ENCODE measurements at regions not wholly inside any gene's neighbourhood (a gene's known extent, or its start where the extent isn't known, plus 50 kb on each side); places are given as distances from the start of the nearest gene placed in this dataset.

DNA sequence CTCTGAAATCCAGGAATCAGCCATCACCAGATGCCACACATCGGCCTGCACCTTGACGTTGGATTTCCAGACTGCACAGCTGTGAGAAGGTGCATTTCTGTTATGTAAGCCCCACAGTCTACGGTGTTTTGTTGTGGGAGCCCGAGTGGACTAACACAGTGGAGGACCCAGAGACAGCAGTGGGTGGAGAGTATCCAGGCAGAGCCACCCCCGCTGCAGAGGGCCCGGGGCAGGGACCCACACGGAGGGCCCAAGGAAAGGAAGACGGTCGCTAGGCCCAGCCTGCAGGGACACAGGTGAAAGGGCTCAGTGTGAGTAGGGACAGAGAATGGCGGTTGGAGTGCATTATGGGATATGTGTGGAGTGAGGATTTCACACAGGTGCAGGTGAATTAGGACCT lies 288.3 kb upstream of the AJAP1 start:
- DNase-seq, result no peak
- TF ChIP-seq POLR2A (IDR thresholded peaks at IDR 0.05; ENCODE audit: low read length) (no peak), GATA1 (IDR thresholded peaks at IDR 0.05; ENCODE audit: low read depth, low read length) (no peak)

DNA sequence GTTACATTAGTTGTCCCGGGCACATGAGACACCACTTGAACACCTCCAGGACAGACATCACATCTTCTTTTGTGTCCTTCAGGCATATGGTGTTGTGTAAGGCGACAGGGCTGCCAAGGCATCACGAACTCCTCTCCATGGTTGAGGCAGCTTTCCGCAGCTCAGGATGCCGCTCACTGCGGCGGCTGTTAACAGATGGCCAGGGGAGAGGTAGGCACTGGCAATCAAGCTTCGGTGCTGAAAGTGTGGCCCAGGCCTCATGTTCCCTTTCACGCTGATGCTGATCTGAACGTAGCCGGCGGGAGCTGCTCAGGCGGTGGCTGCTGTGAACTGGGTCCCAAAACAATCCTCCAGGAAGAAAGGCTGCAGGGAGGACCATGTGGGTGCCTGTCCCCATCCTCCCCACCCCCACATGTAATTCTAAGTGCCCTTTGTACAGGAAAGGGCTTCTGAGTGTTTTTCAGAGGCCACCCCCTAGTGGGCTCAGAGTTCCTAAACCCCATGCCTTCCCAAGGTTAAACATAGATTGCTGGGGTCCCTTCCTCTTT lies 287.1 kb upstream of the AJAP1 start:
- TF ChIP-seq GATA1 (IDR thresholded peaks at IDR 0.05; ENCODE audit: low read depth, low read length) (no peak), POLR2A (IDR thresholded peaks at IDR 0.05; ENCODE audit: low read length) (no peak)
- no peak for DNase-seq

DNA sequence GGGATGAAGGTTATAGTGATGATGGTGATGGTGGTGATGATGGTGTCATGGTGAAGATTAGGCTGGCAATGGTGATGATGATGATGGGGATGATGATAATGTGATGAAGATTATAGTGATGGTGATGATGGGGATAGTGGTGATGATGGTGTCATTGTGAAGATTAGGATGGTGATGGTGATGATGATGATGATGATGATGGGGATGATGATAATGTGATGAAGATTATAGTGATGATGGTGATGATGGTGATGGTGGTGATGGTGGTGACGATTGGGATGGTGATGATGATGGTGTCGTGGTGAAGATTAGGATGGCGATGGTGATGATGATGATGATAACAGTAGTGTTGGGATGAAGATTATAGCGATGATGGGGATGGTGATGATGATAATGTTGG lies 285.1 kb upstream of the AJAP1 start:
- DNase-seq, result no peak
- TF ChIP-seq POLR2A (IDR thresholded peaks at IDR 0.05; ENCODE audit: low read length) (no peak), GATA1 (IDR thresholded peaks at IDR 0.05; ENCODE audit: low read depth, low read length) (no peak)

DNA sequence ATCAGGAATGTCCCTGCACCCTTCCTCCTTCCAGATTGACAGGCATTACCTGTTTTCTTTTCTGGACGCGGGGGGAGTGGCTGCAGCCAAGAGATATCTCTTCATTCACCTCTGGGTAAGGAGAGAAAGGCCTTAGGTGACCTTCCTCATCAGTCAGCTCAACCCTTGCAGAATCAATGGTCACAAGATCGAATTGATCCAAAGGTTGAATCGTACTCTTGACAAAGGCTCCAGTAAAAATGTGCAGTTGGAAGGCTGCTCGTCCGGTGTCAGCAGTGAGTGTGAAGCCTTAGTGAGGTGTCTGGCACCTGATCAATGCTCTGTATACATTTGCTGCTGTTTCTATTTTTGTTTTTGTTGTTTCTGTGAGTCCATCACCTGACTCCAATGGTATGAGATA lies 282.6 kb upstream of the AJAP1 start:
- no peak for DNase-seq

DNA sequence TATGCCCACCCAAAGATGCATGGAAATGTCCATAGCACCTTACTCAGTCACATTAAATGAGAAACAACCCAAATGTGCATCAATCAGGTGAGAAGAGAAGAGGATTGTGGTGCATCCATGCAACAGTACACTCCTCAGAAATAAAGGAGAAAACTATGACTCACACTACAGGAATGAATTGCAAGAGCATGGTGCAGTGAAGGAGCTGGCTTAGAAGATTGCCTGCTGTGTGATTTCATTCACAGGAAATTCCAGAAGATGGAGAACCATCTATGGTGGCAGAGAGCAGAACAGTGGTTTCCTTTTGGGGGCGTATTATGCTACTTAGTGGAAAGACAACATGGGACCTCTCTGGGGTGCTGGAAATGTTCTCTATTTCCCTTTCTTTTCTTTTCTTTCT lies 278.6 kb upstream of the AJAP1 start:
- TF ChIP-seq GATA1 (IDR thresholded peaks at IDR 0.05; ENCODE audit: low read depth, low read length), result no peak
- TF ChIP-seq POLR2A (IDR thresholded peaks at IDR 0.05; ENCODE audit: low read length), result no peak
- no peak for DNase-seq

More for the DNA sequence above, 282.6 kb upstream of the AJAP1 start:
- TF ChIP-seq POLR2A (IDR thresholded peaks at IDR 0.05; ENCODE audit: low read length), result no peak
- TF ChIP-seq GATA1 (IDR thresholded peaks at IDR 0.05; ENCODE audit: low read depth, low read length), result no peak

DNA sequence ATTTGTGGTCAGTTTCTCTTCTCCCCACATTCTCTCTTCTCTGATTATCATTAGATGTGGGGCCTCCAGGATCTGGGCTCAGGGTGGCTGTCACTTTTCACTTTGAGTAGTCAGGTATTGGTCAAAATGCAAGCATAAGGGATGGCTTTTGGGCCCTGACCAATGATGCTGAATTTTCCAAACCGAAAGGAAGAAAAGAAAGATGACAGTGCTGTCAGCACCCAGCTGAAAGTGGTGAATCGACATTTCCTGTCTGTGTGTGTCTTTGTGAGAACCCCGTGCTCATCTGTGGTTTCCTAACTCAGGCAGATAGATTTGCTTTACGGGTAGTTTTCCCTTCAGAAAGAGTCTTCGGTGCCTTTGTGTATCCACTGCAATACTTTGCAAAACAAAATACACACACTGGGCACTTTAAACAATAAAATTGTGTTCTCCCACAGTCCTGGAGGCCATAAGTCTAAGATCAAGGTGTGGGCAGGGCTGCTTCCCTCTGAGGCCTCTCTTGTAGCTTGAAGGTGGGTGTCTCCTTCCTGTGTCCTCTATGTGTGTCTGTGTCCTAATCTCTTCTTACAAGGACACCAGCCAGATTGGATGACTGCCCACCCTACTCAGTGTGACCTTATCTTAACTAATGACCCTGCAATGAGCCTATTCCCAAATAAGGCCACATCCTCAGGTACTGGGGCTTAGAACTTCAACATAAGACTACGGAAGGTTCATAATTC lies 274.8 kb upstream of the AJAP1 start:
- TF ChIP-seq GATA1 (IDR thresholded peaks at IDR 0.05; ENCODE audit: low read depth, low read length) (no peak), POLR2A (IDR thresholded peaks at IDR 0.05; ENCODE audit: low read length) (no peak)
- DNase-seq, result no peak

DNA sequence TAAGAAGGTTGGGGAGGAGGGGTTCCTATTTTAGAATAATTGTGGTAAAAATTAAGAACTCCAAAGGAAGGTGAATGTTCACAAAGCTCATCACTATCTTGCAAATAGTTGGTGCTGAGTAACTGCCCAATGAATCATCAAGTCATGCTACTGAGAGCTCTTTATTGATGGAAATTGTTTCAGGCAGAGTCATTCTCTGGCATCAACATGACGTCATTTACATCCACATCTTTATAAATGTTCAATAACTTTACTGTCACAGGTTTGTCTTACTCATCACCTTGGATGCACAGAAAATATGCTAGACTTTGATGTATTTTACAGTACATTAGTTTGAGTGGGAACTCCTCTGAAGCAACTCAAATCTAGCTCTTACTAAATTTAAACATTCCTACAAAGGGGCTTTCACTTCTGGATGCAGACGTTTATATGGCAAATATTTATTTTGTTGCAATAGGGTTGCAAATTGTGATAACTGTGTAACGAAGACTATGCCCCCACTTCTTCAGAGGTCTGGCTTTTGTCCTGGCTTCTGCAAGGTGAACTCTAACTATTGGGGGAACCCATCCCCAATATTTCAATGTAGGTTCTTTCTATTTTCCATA lies 273.7 kb upstream of the AJAP1 start:
- TF ChIP-seq GATA1 (IDR thresholded peaks at IDR 0.05; ENCODE audit: low read depth, low read length), result no peak
- TF ChIP-seq POLR2A (IDR thresholded peaks at IDR 0.05; ENCODE audit: low read length), result no peak
- DNase-seq, result no peak

DNA sequence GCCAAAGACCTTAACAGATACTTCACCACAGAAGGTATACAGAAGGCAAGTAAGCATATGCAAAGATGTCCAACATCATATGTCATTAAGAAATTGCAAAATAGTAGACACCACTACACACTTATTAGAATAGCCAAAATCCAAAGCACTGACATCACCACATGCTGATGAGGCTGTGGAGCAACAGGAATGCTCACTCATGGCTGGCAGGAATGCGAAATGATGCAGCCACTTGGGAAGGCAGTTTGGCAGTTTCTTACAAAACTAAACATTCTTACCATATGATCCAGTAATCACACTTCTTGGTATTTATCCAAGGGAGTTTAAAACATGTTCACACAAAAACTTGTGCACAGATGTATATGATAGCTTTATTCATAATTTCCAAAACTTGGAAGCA lies 261.2 kb upstream of the AJAP1 start:
- DNase-seq, result no peak
- TF ChIP-seq GATA1 (IDR thresholded peaks at IDR 0.05; ENCODE audit: low read depth, low read length), result no peak
- TF ChIP-seq POLR2A (IDR thresholded peaks at IDR 0.05; ENCODE audit: low read length), result no peak

DNA sequence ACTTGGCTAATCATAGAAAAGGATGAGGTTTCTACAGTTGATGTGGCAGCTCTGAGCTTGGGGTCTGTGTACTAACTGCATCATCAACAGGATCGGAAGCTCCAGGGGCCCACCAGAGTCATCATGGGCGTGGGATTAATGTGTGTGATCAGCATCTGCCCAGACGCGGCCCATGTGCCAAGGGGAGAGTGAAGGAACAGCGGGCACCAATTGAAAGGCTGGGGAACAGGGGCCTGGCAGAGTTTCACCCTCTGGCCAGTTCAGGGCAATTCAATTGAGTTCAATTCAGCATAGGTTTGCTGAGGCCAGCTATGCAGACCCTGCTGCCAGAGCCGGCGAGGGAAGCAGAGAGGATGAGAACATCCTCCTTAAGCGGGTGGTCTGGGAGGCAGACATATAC lies 260.0 kb upstream of the AJAP1 start:
- no peak for DNase-seq
- TF ChIP-seq GATA1 (IDR thresholded peaks at IDR 0.05; ENCODE audit: low read depth, low read length) (no peak), POLR2A (IDR thresholded peaks at IDR 0.05; ENCODE audit: low read length) (no peak)

DNA sequence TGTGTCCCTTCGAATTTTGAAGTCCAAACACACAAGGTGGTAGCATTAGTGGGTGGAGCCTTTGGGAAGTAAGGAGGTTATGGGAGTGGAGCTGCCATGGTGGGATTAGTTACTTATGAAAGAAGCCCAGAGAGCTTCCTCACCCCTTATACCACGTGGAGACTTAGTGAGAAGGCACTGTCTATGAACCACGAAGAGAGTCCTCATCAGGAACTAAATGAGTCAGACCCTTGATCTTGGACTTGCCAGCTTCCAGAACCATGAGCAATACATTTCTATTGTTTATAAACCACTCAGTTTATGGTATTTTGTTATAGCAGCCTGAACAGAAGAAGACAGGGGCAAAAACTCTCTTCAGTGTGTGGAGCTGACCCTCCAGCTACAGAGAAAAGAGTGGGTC lies 259.3 kb upstream of the AJAP1 start:
- TF ChIP-seq POLR2A (IDR thresholded peaks at IDR 0.05; ENCODE audit: low read length), result no peak
- no peak for TF ChIP-seq GATA1 (IDR thresholded peaks at IDR 0.05; ENCODE audit: low read depth, low read length)
- DNase-seq, result no peak

DNA sequence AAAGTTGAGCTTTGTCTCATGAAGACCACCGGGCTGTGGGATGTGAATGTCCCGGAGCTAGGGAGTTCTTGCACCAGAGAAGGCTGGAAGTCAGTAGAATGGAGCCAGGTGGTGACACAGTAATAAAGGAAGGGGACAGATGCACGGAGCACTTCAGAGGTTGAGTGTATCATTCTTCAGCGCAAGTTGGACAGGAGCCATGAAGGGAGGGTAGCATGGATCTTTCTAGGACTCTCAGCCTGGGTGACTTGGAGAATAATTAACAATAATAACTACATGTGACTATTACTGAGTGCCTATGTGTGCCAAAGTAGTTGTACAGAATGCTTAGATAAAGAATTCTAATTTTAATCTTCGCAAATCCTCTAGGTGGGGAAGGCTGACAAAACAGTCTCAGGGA lies 258.7 kb upstream of the AJAP1 start:
- TF ChIP-seq POLR2A (IDR thresholded peaks at IDR 0.05; ENCODE audit: low read length) (no peak), GATA1 (IDR thresholded peaks at IDR 0.05; ENCODE audit: low read depth, low read length) (no peak)
- DNase-seq, result no peak

DNA sequence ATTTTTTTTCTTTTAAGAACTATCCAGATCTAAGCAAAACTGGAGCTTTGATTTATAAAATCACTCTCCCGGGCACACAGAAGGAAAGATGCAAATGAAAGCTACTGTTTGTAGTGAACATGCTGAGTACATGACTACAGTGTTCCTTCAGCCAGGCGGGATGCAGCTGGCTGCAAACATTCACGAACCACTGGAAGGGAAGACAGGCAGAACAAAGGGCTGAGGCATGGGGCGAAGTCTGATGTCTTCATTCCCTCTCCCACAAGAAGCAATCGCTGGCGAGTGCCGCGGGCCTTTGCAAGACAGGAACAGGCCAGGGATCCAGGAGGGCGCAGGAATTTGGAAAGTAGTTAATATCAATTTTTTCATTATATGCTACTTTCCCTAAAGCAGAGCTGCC lies 257.9 kb upstream of the AJAP1 start:
- TF ChIP-seq POLR2A (IDR thresholded peaks at IDR 0.05; ENCODE audit: low read length) (no peak), GATA1 (IDR thresholded peaks at IDR 0.05; ENCODE audit: low read depth, low read length) (no peak)
- no peak for DNase-seq

DNA sequence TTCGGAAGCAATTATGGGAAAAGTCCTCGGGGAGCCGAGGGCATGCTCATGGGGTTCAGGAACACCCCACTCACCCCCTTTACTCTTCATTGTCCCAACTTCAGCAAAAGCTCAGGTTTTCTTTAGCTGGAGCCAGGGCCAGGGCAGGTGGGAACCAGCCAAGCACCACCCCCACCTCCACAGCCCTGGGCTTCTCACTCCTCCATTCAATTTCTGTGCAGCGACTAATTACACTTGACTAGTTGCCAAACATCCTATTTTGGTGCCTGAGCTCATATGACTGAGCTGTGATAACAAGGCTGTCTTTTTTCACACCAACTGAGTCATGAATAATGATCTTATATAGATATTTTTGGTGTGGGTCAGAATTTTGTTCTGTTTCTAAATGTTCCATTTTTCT lies 257.2 kb upstream of the AJAP1 start:
- DNase-seq, result no peak
- TF ChIP-seq GATA1 (IDR thresholded peaks at IDR 0.05; ENCODE audit: low read depth, low read length), result no peak
- no peak for TF ChIP-seq POLR2A (IDR thresholded peaks at IDR 0.05; ENCODE audit: low read length)

DNA sequence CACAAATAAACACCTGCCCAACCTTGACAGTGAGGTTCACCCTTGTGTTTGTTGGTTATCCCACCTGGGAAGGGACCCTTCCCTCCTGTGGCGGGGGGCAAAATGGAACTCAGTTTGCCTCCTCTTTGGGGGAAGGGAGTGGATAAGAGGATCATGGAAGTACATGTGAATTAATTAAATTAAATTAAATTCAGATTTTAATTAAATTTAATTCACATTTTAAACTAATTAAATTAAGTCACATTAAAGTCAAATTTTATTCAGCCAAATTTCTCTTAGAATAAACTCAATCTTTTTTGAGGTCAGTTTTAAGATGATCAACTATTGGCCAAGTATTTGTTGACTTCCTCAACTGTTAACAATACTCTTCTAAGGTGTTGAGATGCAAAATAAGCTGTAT lies 252.4 kb upstream of the AJAP1 start:
- TF ChIP-seq GATA1 (IDR thresholded peaks at IDR 0.05; ENCODE audit: low read depth, low read length) (no peak), POLR2A (IDR thresholded peaks at IDR 0.05; ENCODE audit: low read length) (no peak)

More for the DNA sequence above, 252.4 kb upstream of the AJAP1 start:
- DNase-seq, result no peak

Measured in erythroblast (primary cell).